GM23248 (cell line): ENCODE measurements at regions not wholly inside any gene's neighbourhood (a gene's known extent, or its start where the extent isn't known, plus 50 kb on each side); places are given as distances from the start of the nearest gene placed in this dataset.
"Not testable (repeated sequence)": the region's sequence is repeated elsewhere in the genome, so short reads cannot be mapped to it uniquely, and the experiment has no call there.

Experiments
- EZH2 ChIP-seq: fragments of 200-600 bp; sonication (generic); IDR thresholded peaks from 2 replicates; pipeline ENCODE4 v1.6.1; 2018; ENCODE audit warnings: antibody characterized with exemption, mild to moderate bottlenecking; ENCODE audit not compliant: insufficient read depth, poor library complexity, severe bottlenecking
- EZH2phosphoT487 ChIP-seq: fragments of 200-600 bp; sonication (generic); IDR thresholded peaks from 2 replicates; pipeline ENCODE4 v1.6.1; 2018; ENCODE audit warnings: antibody characterized with exemption, moderate library complexity, mild to moderate bottlenecking, low read depth; ENCODE audit not compliant: insufficient read depth

DNA sequence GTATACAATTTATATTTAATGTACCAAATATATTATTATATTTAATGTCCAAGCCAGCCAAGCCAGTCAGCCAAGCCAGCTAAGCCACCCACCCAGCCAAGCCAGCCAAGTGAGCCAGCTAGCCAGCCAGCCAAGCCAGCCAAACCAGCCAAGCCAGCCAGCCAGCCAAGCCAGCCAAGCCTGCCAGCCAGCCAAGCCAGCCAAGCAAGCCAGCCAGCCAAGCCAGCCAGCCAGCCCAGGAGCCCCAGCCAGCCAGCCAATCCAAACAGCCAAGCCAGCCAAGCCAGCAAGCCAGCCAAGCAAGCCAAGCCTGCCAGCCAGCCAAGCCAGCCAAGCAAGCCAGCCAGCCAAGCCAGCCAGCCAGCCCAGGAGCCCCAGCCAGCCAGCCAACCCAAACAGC is 1596.3 kb downstream of the RPIA start:
- TF ChIP-seq EZH2, EZH2phosphoT487: not testable (repeated sequence)
